EH (cell line): ENCODE measurements at regions not wholly inside any gene's neighbourhood (a gene's known extent, or its start where the extent isn't known, plus 50 kb on each side); places are given as distances from the start of the nearest gene placed in this dataset.

Experiments used
- DNase-seq: peaks from one replicate; pipeline ENCODE4 v3.0.0-alpha.2; 2015; ENCODE audit warnings: low read depth

GRCh38 chr9:28620661-28621060 lies 1047.4 kb upstream of the C9orf72 start:
- DNase-seq, result no peak

- no peak for DNase-seq
Measured at GRCh38 chr9:28624771-28625170, 1051.5 kb upstream of the C9orf72 start.

- DNase-seq, result no peak
Measured at GRCh38 chr9:28628031-28628430, 1054.8 kb upstream of the C9orf72 start.

GRCh38 chr9:28648723-28649122 lies 1075.4 kb upstream of the C9orf72 start:
- no peak for DNase-seq

GRCh38 chr9:28650327-28650726 lies 1077.0 kb upstream of the C9orf72 start:
- DNase-seq, result no peak

GRCh38 chr9:28651050-28651722 lies 1077.9 kb upstream of the C9orf72 start:
- DNase-seq, result no peak

- DNase-seq, result no peak
Measured at GRCh38 chr9:28653216-28653615, 1079.9 kb upstream of the C9orf72 start.

- DNase-seq, result no peak
Measured at GRCh38 chr9:28656727-28657126, 1083.4 kb upstream of the C9orf72 start.

- DNase-seq, result no peak
Measured at GRCh38 chr9:28661853-28662252, 1088.6 kb upstream of the C9orf72 start.

GRCh38 chr9:28662675-28663074 lies 1089.4 kb upstream of the C9orf72 start:
- DNase-seq, result no peak

- DNase-seq, result no peak
Measured at GRCh38 chr9:28668158-28668557, 1094.9 kb upstream of the C9orf72 start.

- DNase-seq, result no peak
Measured at GRCh38 chr9:28671000-28671399, 1097.7 kb upstream of the C9orf72 start.

GRCh38 chr9:28678097-28678496 lies 1104.8 kb upstream of the C9orf72 start:
- DNase-seq, result no peak

GRCh38 chr9:28688172-28688571 lies 1114.9 kb upstream of the C9orf72 start:
- no peak for DNase-seq

GRCh38 chr9:28692012-28692411 lies 1118.7 kb upstream of the C9orf72 start:
- no peak for DNase-seq

GRCh38 chr9:28696960-28697359 lies 1123.7 kb upstream of the C9orf72 start:
- DNase-seq, result no peak

- no peak for DNase-seq
Measured at GRCh38 chr9:28699632-28700031, 1126.4 kb upstream of the C9orf72 start.

GRCh38 chr9:28707616-28708015 lies 1134.3 kb upstream of the C9orf72 start:
- DNase-seq, result no peak

GRCh38 chr9:28714188-28714587 lies 1140.9 kb upstream of the C9orf72 start:
- DNase-seq, result no peak

- no peak for DNase-seq
Measured at GRCh38 chr9:28718226-28718625, 1144.9 kb upstream of the C9orf72 start.

GRCh38 chr9:28720746-28721145 lies 1147.5 kb upstream of the C9orf72 start:
- no peak for DNase-seq

- no peak for DNase-seq
Measured at GRCh38 chr9:28730111-28730510, 1156.8 kb upstream of the C9orf72 start.

- DNase-seq, result no peak
Measured at GRCh38 chr9:28735738-28736342, 1162.6 kb upstream of the C9orf72 start.

- no peak for DNase-seq
Measured at GRCh38 chr9:28741459-28741858, 1168.2 kb upstream of the C9orf72 start.
